Hepatocyte (in vitro differentiated cells): ENCODE measurements at regions not wholly inside any gene's neighbourhood (a gene's known extent, or its start where the extent isn't known, plus 50 kb on each side); places are given as distances from the start of the nearest gene placed in this dataset.

ENCODE experiments used
- CTCF ChIP-seq: fragments of 200-600 bp; sonication (generic); IDR thresholded peaks from 2 replicates; pipeline ENCODE4 v1.5.1; 2016; ENCODE audit warnings: antibody characterized with exemption, mild to moderate bottlenecking; ENCODE audit not compliant: poor library complexity
- EZH2 ChIP-seq: fragments of 200-600 bp; sonication (generic); IDR thresholded peaks from 2 replicates; pipeline ENCODE4 v1.6.1; 2016; ENCODE audit warnings: antibody characterized with exemption, mild to moderate bottlenecking, borderline replicate concordance
- EZH2phosphoT487 ChIP-seq: fragments of 200-600 bp; sonication (generic); IDR thresholded peaks from one replicate; pipeline ENCODE4 v1.6.1; 2018; ENCODE audit warnings: antibody characterized with exemption, mild to moderate bottlenecking, low read depth, moderate library complexity; ENCODE audit not compliant: unreplicated experiment, severe bottlenecking

GRCh38 chr11:106275151-106275550 lies 197.7 kb downstream of the AASDHPPT start:
- TF ChIP-seq CTCF (no peak), EZH2 (no peak), EZH2phosphoT487 (no peak)
